Right ventricle myocardium inferior (tissue), 1 donor: ENCODE measurements at regions not wholly inside any gene's neighbourhood (a gene's known extent, or its start where the extent isn't known, plus 50 kb on each side); places are given as distances from the start of the nearest gene placed in this dataset.

Experiments used
- ATAC-seq: fragments of 200-7000 bp; cut with Tn5 transposase; one replicate; pipeline ENCODE4 v1.9.1; 2020; ENCODE audit warnings: mild to moderate bottlenecking, moderate library complexity
- DNase-seq: peaks from one replicate; pipeline ENCODE4 v3.0.0; 2021; ENCODE audit errors: missing footprints
- intact Hi-C: fragments of 100-400 bp; cut with DNase I; formaldehyde crosslinking; loops from one replicate; pipeline ENCODE4 v1.11.0; 2022
- donor health status: DM: no; HTN: yes; CAD: no; lungs with severe emphysema.

DNA sequence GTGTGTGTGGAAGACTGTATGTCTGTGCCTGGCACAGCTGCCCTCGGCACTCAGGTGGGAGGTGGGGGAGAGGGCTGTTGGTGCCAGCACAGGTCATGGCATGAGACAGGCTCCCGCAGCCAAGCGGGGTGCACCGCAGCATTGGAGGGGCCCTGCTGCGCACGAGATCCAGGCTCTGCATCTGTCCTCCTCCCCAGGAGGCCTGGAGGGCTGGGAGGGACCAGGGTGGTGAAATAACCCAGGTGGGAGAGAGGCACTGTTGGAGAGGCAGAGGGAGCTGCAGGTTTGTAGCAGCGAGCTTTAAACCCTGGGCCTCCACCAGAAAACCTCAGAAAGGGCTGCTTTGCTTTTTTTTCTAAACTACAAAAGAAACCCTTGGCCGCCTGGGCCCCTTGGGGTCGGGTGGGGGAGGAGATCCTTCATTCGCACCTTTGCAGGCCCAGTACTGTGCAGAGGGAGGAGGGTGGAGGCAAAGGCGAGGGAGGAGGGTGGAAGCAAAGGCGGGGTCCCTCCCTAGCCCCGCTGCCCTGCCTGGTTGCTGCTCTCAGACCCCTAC is 241.7 kb downstream of the SEC14L1 start:
- intact Hi-C loops: no loop called here
- no peak for ATAC-seq
- no peak for DNase-seq

- ATAC-seq (peak; percentile 4), DNase-seq (no peak)
- intact Hi-C loops: no loop called here
Measured at GRCh38 chr17:77382966-77383612, 242.3 kb downstream of the SEC14L1 start.

- intact Hi-C loops: no loop called here
- ATAC-seq (peak; percentile 63), DNase-seq (peak; percentile 82)
Measured at GRCh38 chr17:77383613-77384608, 243.1 kb downstream of the SEC14L1 start.

- ATAC-seq: peak; percentile 5
- intact Hi-C loops: loop anchor here (5.0 kb wide), 1 partner anchor 36 kb away; no protein-coding TSS in a partner anchor
- no peak for DNase-seq
Measured at GRCh38 chr17:77385750-77386501, 245.2 kb downstream of the SEC14L1 start.

DNA sequence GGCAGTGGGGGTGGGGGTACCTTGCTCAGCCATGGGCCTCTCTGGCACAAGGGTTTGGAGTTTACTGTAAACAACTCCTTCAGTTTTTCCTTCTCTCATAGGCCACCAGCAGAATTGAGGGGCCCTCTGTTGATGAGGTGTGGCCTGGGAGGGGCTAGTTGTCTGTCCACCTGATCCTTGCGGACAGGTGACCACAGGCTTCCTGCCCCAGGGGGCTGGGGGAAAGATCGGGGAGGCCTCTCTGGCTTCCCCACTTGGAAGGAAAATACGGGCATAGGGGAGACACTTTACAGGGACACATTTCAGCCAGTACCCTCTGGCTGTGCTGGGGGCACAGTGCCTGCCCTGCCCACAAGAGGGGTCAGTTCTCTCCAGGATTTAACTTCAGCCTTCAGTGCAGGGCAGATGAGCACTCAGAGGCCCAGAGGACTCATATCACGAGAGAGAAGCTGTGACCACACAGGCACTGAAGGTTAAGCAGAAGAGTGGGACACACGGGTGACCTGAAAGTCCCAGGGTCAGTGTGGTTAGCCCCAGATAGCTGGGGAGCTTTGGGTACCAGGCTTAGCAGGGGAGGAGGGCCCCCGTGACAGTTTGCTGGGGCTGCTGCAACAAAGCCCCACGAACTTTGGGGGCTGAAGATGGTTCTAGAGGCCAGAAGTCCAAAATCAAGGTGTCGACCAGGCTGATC is 245.9 kb downstream of the SEC14L1 start:
- ATAC-seq (no peak), DNase-seq (no peak)
- intact Hi-C loops: loop anchor here (5.0 kb wide), 1 partner anchor 36 kb away; no protein-coding TSS in a partner anchor

- no peak for ATAC-seq
- intact Hi-C loops: loop anchor here (2.0 to 5.0 kb wide), 2 partner anchors 34 to 37 kb away; no protein-coding TSS in a partner anchor
- DNase-seq: no peak
Measured at GRCh38 chr17:77387891-77388290, 247.1 kb downstream of the SEC14L1 start.

GRCh38 chr17:77388384-77389306 is 247.9 kb downstream of the SEC14L1 start:
- ATAC-seq (no peak), DNase-seq (no peak)
- intact Hi-C loops: loop anchor here (1.0 to 5.0 kb wide), 3 partner anchors 15 to 38 kb away; no protein-coding TSS in a partner anchor

DNA sequence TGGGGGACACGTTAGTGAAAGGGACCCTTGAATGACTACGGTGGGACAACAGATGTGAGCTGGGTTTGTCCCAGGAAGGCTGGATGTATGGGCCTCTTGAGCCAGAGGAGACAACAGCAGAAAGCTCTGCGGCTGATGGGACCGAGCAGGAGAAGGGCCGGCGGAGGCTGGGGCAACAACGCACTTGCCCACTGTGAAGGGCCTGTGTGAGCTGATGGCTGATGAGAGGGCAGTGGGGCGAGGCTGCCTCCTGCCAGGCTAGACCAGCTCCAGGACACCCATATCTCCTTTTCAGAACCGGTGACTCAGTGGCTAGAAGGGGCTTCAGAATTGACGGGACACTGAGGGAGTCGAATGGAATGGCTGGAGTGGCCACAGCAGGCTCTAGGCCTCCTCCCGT is 250.1 kb downstream of the SEC14L1 start:
- DNase-seq (no peak), ATAC-seq (no peak)
- intact Hi-C loops: no loop called here

- ATAC-seq (peak; percentile 49), DNase-seq (no peak)
- intact Hi-C loops: no loop called here
Measured at GRCh38 chr17:77391668-77392375, 251.1 kb downstream of the SEC14L1 start.

DNA sequence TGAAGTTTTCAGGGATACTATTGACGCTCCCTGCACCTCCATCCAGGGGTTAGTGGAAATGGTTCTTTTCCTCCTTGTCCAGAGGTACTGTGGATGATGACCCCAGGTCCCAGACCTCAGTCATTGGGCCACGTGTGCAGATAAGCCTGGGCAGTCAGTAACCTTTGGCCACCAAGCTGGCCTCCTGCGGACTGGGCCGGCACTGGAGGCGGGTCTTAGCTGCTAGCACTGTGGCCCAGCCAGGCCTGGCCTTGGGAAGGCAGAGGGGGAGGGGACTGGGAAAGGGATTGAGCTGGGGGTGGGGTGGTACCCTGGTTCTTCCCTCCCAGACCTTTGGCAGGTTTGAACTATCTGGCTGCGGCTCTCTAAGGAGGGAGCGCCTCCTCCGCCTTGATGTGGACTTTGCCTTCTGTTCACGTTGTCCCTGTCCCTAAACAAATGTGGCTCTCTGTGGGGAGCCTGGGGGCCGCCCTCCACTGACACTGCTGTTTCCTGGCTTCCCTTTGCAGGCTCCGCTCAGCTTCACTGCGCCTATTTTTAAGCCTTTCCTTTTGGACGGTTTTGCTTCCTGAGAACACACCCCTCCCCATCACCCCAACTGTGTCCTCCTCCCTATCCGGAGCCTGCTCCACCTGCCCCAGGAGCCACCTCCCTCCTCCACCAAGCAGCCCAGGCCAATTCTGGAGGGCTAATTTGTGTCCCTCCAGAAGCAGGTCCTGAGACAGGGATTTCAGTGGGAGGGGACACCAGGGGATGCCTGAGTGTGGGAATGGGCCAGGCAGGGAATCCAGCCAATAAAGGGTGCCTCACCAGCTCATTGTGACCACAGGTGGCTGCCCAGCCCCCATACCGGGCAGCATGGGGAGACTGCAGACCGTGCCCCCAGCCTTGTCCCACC is 251.9 kb downstream of the SEC14L1 start:
- intact Hi-C loops: no loop called here

GRCh38 chr17:77393274-77393600 is 252.5 kb downstream of the SEC14L1 start:
- ATAC-seq (no peak), DNase-seq (no peak)
- intact Hi-C loops: no loop called here

More for the DNA sequence above, 251.9 kb downstream of the SEC14L1 start:
- no peak for DNase-seq
- peak; percentile 45 for ATAC-seq

DNA sequence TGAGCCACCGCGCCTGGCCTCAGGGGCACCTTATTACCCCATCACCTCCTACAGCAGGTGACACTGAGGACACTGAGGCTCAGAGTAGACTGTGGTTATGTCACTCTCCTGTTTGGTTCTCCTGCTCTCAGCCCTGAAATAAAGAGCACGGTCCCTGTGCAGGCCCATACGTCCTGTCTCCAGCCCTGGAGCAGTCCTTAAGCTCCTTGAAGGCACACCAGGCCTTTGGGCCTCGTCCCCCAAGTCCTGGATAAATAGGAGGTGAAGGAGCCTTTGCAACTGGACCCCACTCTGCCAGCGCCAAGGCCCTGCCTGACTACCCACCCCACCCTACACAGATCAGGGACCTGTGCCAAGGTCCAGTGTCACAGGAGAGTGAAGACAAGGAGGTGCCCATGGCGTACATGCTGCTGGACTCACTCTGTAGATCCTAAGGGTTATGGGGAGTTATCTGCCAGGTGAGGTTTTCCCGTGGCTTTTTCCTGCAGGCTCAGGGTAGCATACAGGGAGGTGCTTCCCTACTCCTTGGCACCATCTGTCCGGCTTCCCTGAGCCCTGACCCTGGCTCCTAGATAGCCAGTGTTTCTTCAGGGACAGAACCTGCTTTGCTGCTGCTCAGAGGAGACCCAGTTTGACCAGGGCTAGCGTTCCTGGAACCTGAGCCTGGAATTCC is 253.2 kb downstream of the SEC14L1 start:
- ATAC-seq (no peak), DNase-seq (no peak)
- intact Hi-C loops: no loop called here

GRCh38 chr17:77394540-77395295 is 253.9 kb downstream of the SEC14L1 start:
- intact Hi-C loops: no loop called here
- ATAC-seq (peak; percentile 48), DNase-seq (no peak)

- no peak for ATAC-seq
- intact Hi-C loops: no loop called here
- DNase-seq: no peak
Measured at GRCh38 chr17:77395501-77396048, 254.8 kb downstream of the SEC14L1 start.
